Keratinocyte (primary cell): ENCODE measurements at regions not wholly inside any gene's neighbourhood (a gene's known extent, or its start where the extent isn't known, plus 50 kb on each side); places are given as distances from the start of the nearest gene placed in this dataset.

Experiments used
- DNase-seq: peaks from one replicate; pipeline ENCODE4 v3.0.0-alpha.2; 2011; ENCODE audit warnings: low read depth, missing footprints, low spot score
- FAIRE-seq: peaks from 2 replicates; lab custom pipeline; 2011; peaks lifted over from hg19 to GRCh38; lab: Jason Lieb, UNC
- H2AFZ ChIP-seq: 2 replicates; pipeline ENCODE4 v1.6.0; 2012; ENCODE audit warnings: low read length, control low read depth, inconsistent platforms; ENCODE audit not compliant: control insufficient read depth
- H3K27ac ChIP-seq: 2 replicates; pipeline ENCODE4 v1.5.1; 2011; ENCODE audit warnings: low read length; ENCODE audit not compliant: control insufficient read depth, insufficient read depth
- H3K27me3 ChIP-seq: 3 replicates; pipeline ENCODE4 v1.6.0; 2011; ENCODE audit warnings: low read length; ENCODE audit not compliant: control insufficient read depth, insufficient read depth; ENCODE audit errors: extremely low read depth
- H3K36me3 ChIP-seq, 2 experiments: 2 replicates in 1 of 2; 3 replicates in 1 of 2; pipeline ENCODE4 v1.5.1; 2011; ENCODE audit warnings: low read length in 2 of 2, mild to moderate bottlenecking in 1 of 2; ENCODE audit not compliant: control insufficient read depth in 2 of 2, insufficient read depth in 2 of 2; ENCODE audit errors: extremely low read depth in 1 of 2
- H3K4me1 ChIP-seq: 3 replicates; pipeline ENCODE4 v1.5.1; 2011; ENCODE audit warnings: low read length; ENCODE audit not compliant: control insufficient read depth, insufficient read depth; ENCODE audit errors: extremely low read depth
- H3K4me2 ChIP-seq: 3 replicates; pipeline ENCODE4 v1.6.0; 2011; ENCODE audit warnings: low read depth, low read length; ENCODE audit not compliant: control insufficient read depth, insufficient read depth; ENCODE audit errors: extremely low read depth
- H3K4me3 ChIP-seq, 3 experiments: fragments of 200-600 bp in 1 of 3; sonication (generic) in 1 of 3; 2 replicates in 2 of 3; 3 replicates in 1 of 3; pipeline ENCODE4 v1.5.1; 2011 to 2016; ENCODE audit warnings: low read length in 3 of 3, mild to moderate bottlenecking in 3 of 3, control low read depth in 2 of 3, inconsistent platforms in 1 of 3, low read depth in 1 of 3, mixed read lengths in 1 of 3, mixed run types in 1 of 3, moderate library complexity in 1 of 3; ENCODE audit not compliant: control insufficient read depth in 2 of 3, insufficient read depth in 2 of 3; ENCODE audit errors: extremely low read depth in 1 of 3
- H3K79me2 ChIP-seq: 2 replicates; pipeline ENCODE4 v1.6.0; 2012; ENCODE audit warnings: low read length; ENCODE audit not compliant: control insufficient read depth, insufficient read depth
- H3K9ac ChIP-seq: 3 replicates; pipeline ENCODE4 v1.6.0; 2011; ENCODE audit warnings: low read length; ENCODE audit not compliant: control insufficient read depth, insufficient read depth; ENCODE audit errors: extremely low read depth
- H3K9me1 ChIP-seq: 3 replicates; pipeline ENCODE4 v1.6.0; 2011; ENCODE audit warnings: low read length; ENCODE audit not compliant: control insufficient read depth, insufficient read depth; ENCODE audit errors: extremely low read depth
- H3K9me3 ChIP-seq: 2 replicates; pipeline ENCODE4 v1.5.1; 2012; ENCODE audit warnings: low read depth, low read length; ENCODE audit not compliant: control insufficient read depth
- H4K20me1 ChIP-seq: 3 replicates; pipeline ENCODE4 v1.6.0; 2011; ENCODE audit warnings: low read length; ENCODE audit not compliant: control insufficient read depth, insufficient read depth; ENCODE audit errors: extremely low read depth
- EZH2 ChIP-seq: IDR thresholded peaks from one replicate; pipeline ENCODE4 v1.6.1; 2012; ENCODE audit warnings: inconsistent platforms, mild to moderate bottlenecking, low read length, moderate library complexity
- dilution Hi-C: fragments of 300-500 bp; cut with MboI; formaldehyde crosslinking; loops from one replicate; pipeline ENCODE4 v1.7.0; 2020; ENCODE audit warnings: low sequenced_read_pairs; ENCODE audit not compliant: extremely low pct_ligation_motif_present
- TF ChIP-seq, protein P1 (sequence below), 3 experiments: IDR thresholded peaks in 1 of 3; conservative IDR thresholded peaks in 1 of 3; optimal IDR thresholded peaks in 1 of 3; 2 replicates in 2 of 3; 3 replicates in 1 of 3; pipeline versions ENCODE3 to v1.5.1; 2011; ENCODE audit warnings: low read length in 3 of 3, mild to moderate bottlenecking in 3 of 3, moderate library complexity in 2 of 3, control low read depth in 1 of 3, inconsistent platforms in 1 of 3; ENCODE audit not compliant: insufficient read depth in 2 of 3; ENCODE audit errors: extremely low read depth in 1 of 3

GRCh38 chr2:56626927-56627326 lies 443.1 kb downstream of the CCDC85A start:
- Histone ChIP-seq H3K27me3 (no peaks in the 10 kb centered on the region), H2AFZ (no peak overlapping the region), H3K36me3 (no peaks in the 10 kb centered on the region), H3K27ac (no peak overlapping the region), H3K4me2 (no peak overlapping the region), H3K79me2 (no peaks in the 10 kb centered on the region), H4K20me1 (no peaks in the 10 kb centered on the region), H3K9me1 (no peaks in the 10 kb centered on the region), H3K4me3 (no peak overlapping the region), H3K4me1 (no peaks in the 10 kb centered on the region), H3K9ac (no peak overlapping the region), H3K9me3 (no peaks in the 10 kb centered on the region)
- DNase-seq (no peak), FAIRE-seq (no peak)
- no peak for TF ChIP-seq EZH2
- TF ChIP-seq, protein P1, sequence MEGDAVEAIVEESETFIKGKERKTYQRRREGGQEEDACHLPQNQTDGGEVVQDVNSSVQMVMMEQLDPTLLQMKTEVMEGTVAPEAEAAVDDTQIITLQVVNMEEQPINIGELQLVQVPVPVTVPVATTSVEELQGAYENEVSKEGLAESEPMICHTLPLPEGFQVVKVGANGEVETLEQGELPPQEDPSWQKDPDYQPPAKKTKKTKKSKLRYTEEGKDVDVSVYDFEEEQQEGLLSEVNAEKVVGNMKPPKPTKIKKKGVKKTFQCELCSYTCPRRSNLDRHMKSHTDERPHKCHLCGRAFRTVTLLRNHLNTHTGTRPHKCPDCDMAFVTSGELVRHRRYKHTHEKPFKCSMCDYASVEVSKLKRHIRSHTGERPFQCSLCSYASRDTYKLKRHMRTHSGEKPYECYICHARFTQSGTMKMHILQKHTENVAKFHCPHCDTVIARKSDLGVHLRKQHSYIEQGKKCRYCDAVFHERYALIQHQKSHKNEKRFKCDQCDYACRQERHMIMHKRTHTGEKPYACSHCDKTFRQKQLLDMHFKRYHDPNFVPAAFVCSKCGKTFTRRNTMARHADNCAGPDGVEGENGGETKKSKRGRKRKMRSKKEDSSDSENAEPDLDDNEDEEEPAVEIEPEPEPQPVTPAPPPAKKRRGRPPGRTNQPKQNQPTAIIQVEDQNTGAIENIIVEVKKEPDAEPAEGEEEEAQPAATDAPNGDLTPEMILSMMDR (optimal IDR thresholded peaks at IDR 0.05 in 1 of 3, IDR thresholded peaks at IDR 0.05 in 1 of 3, conservative IDR thresholded peaks at IDR 0.05 in 1 of 3; ENCODE audit: extremely low read depth in 1 of 3, insufficient read depth in 2 of 3, low read length in 3 of 3): no peak
- dilution Hi-C loops: no loop called here

- Histone ChIP-seq H3K4me3 (no peak overlapping the region), H3K9me1 (no peaks in the 10 kb centered on the region), H3K9ac (no peak overlapping the region), H4K20me1 (no peaks in the 10 kb centered on the region), H3K27ac (no peak overlapping the region), H3K36me3 (no peaks in the 10 kb centered on the region), H3K4me1 (no peaks in the 10 kb centered on the region), H3K4me2 (no peak overlapping the region), H2AFZ (no peak overlapping the region), H3K27me3 (no peaks in the 10 kb centered on the region), H3K9me3 (no peaks in the 10 kb centered on the region), H3K79me2 (no peaks in the 10 kb centered on the region)
- TF ChIP-seq, protein P1 (optimal IDR thresholded peaks at IDR 0.05 in 1 of 3, IDR thresholded peaks at IDR 0.05 in 1 of 3, conservative IDR thresholded peaks at IDR 0.05 in 1 of 3; ENCODE audit: extremely low read depth in 1 of 3, insufficient read depth in 2 of 3, low read length in 3 of 3): no peak
- no peak for TF ChIP-seq EZH2
- dilution Hi-C loops: no loop called here
- no peak for FAIRE-seq
- no peak for DNase-seq
These were observed 446.5 kb downstream of the CCDC85A start for GRCh38 chr2:56630286-56630685.
